Psoas muscle (tissue), 7 donors: ENCODE measurements at regions not wholly inside any gene's neighbourhood (a gene's known extent, or its start where the extent isn't known, plus 50 kb on each side); places are given as distances from the start of the nearest gene placed in this dataset.

Experiments used
- ATAC-seq, 4 donors: fragments of 200-7000 bp; cut with Tn5 transposase; one replicate each; pipeline ENCODE4 v1.9.1; 2020; ENCODE audit warnings: moderate library complexity in 3 of 4, mild to moderate bottlenecking in 2 of 4
- DNase-seq, 2 donors: peaks; one replicate each; pipeline ENCODE4 v3.0.0-alpha.2; 2020
- H3K27ac ChIP-seq: fragments of 200-600 bp; one replicate; pipeline ENCODE4 v1.8.0; 2022
- H3K27me3 ChIP-seq, 3 donors: fragments of 200-600 bp in 1 of 3; one replicate each; pipeline versions ENCODE4 v1.6.1 to v1.8.0; 2013 to 2022; ENCODE audit warnings: low read length in 2 of 3, mild to moderate bottlenecking in 2 of 3, moderate library complexity in 1 of 3; ENCODE audit not compliant: insufficient read depth in 3 of 3
- H3K36me3 ChIP-seq, 2 donors: fragments of 200-600 bp in 1 of 2; one replicate each; pipeline versions ENCODE4 v1.6.1 to v1.8.0; 2013 to 2022; ENCODE audit warnings: low read depth in 1 of 2, mild to moderate bottlenecking in 1 of 2, moderate library complexity in 1 of 2; ENCODE audit not compliant: insufficient read depth in 1 of 2
- H3K4me1 ChIP-seq: fragments of 200-600 bp; one replicate; pipeline ENCODE4 v1.8.0; 2022
- H3K4me3 ChIP-seq: fragments of 200-600 bp; one replicate; pipeline ENCODE4 v1.8.0; 2022; ENCODE audit warnings: mild to moderate bottlenecking
- H3K9me3 ChIP-seq: fragments of 200-600 bp; one replicate; pipeline ENCODE4 v1.8.0; 2022
- CTCF ChIP-seq: fragments of 200-600 bp; IDR thresholded peaks from one replicate; pipeline ENCODE4 v1.8.0; 2022; ENCODE audit warnings: antibody characterized with exemption
- WGBS, 3 donors: extraction: QIAGEN DNeasy Blood & Tissue Kit; methylation state at CpG; one replicate each; pipeline versions ENCODE4 v1.1.6 to v1.1.7; 2013; 5-methylcytosine and 5-hydroxymethylcytosine counted together
- intact Hi-C, 2 donors: fragments of 100-400 bp; cut with DNase I; formaldehyde crosslinking; loops; one replicate each; pipeline versions ENCODE4 v1.11.0 to v1.14.2; 2022
- donor health status: healthy with polysubstance abuse.
- donor health status: DM: no; HTN: no; CAD: no; lungs with moderate emphysema.
- donor health status: Bipolar disorder and iron deficiency.
- donor health status: healthy.
- donor health status: DM: yes; HTN: yes; CAD: no.
- donor health status: DM: no; HTN: no; CAD: no.
- donor health status: DM: yes; HTN: yes; CAD: no.

DNA sequence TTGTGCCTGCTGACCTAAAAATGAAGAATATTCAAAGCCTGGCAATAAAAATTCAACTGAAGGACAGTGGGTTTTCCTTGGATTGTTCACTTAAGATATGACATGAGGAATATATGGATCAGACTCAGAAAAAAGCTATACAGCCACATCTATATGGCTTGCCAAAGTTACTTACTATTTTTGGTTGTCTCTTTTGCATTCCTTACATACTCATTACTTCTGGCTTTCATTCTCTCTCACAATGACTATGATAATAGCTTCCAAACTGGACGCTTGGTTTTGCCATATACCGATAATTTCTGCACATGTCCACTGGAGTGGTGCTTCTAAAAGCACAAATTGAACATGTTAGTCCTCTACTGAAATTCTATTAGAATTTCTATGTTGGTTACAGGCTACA lies 664.9 kb downstream of the CDH8 start:
- Histone ChIP-seq H3K4me3 (no peak overlapping the region), H3K4me1 (no peaks in the 10 kb centered on the region), H3K27ac (no peak overlapping the region), H3K27me3 (no peaks in the 10 kb centered on the region), H3K36me3 (no peaks in the 10 kb centered on the region), H3K9me3 (no peaks in the 10 kb centered on the region)
- TF ChIP-seq CTCF, result no peak
- intact Hi-C loops, result no loop called here
- ATAC-seq, result no peak
- no peak for DNase-seq
- WGBS, 3 donors, result 78 to 87% (median 83%) methylated on average over 2 of the region's 2 CpGs

- intact Hi-C loops, result no loop called here
- H3K36me3 ChIP-seq, result no peaks in the 10 kb centered on the region
Measured at GRCh38 chr16:61370564-61370963, 665.7 kb downstream of the CDH8 start.

GRCh38 chr16:61366006-61366405 lies 670.2 kb downstream of the CDH8 start:
- Histone ChIP-seq H3K36me3 (no peaks in the 10 kb centered on the region), H3K4me1 (no peaks in the 10 kb centered on the region), H3K27me3 (no peaks in the 10 kb centered on the region), H3K4me3 (no peak overlapping the region), H3K27ac (no peak overlapping the region), H3K9me3 (no peaks in the 10 kb centered on the region)
- no peak for TF ChIP-seq CTCF
- ATAC-seq (no peak), DNase-seq (no peak)
- intact Hi-C loops, result no loop called here
- 70 to 81% (median 75%) methylated on average over 2 of the region's 2 CpGs for WGBS, 3 donors

More at GRCh38 chr16:61370564-61370963, 665.7 kb downstream of the CDH8 start:
- no peak for TF ChIP-seq CTCF
- Histone ChIP-seq H3K9me3 (no peaks in the 10 kb centered on the region), H3K27me3 (no peaks in the 10 kb centered on the region), H3K4me1 (no peaks in the 10 kb centered on the region), H3K4me3 (no peak overlapping the region), H3K27ac (no peak overlapping the region)
- WGBS, 3 donors, result 62 to 65% (median 65%) methylated on average over 2 of the region's 2 CpGs
- ATAC-seq (no peak), DNase-seq (no peak)

DNA sequence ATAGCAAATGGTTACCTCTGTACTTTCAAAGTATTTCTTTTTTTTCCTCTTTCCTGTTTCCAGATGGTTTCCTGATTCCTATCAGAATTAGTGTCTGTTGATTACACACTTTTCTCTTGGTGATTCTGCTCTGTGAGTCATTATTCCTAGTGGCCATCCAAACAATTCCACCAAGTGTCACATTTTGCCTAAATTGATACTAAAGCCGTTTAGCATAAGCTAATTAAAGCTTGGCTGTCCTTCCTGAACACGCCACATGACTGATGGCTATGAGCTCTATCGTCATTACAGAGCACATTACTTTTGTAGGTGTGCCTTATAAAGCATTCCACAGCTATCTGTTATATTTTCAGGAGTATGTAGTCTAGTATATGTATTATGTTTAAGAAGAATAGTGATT lies 671.2 kb downstream of the CDH8 start:
- Histone ChIP-seq H3K36me3 (no peaks in the 10 kb centered on the region), H3K9me3 (no peaks in the 10 kb centered on the region), H3K4me1 (no peaks in the 10 kb centered on the region), H3K27ac (no peak overlapping the region), H3K27me3 (no peaks in the 10 kb centered on the region), H3K4me3 (no peak overlapping the region)
- no peak for TF ChIP-seq CTCF
- no peak for ATAC-seq
- WGBS, 3 donors, result 52 to 62% (median 56%) methylated on average over 3 of the region's 3 CpGs
- DNase-seq, result no peak
- intact Hi-C loops, result no loop called here

DNA sequence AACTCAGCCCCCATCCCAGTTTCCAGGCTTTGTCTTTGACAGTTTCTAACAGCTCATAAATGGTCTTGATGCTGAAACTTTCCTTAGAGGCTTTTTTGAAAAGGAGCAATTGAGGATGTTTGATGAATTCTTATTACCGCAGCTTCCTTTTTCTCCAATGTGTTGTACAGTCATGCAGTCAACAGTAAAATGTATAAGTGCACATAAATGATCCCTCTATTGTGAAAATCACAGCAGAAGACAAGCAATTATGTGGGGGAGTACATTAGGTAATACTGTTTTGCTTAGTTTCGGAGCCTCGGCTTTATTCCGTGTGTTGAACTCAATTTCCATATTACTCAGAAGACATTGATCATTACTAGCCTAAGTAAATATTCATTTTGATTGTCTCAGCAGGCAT lies 673.7 kb downstream of the CDH8 start:
- 94 to 95% (median 94%) methylated on average over 4 of the region's 4 CpGs for WGBS, 3 donors
- DNase-seq (no peak), ATAC-seq (no peak)
- H3K4me3 ChIP-seq, result no peak overlapping the region
- H3K4me1 ChIP-seq, result no peaks in the 10 kb centered on the region
- no peaks in the 10 kb centered on the region for H3K9me3 ChIP-seq
- H3K27me3 ChIP-seq, result no peaks in the 10 kb centered on the region
- TF ChIP-seq CTCF, result no peak
- H3K27ac ChIP-seq, result no peak overlapping the region
- intact Hi-C loops, result no loop called here
- H3K36me3 ChIP-seq, result no peaks in the 10 kb centered on the region
